HepG2 (cell line): ENCODE measurements at regions not wholly inside any gene's neighbourhood (a gene's known extent, or its start where the extent isn't known, plus 50 kb on each side); places are given as distances from the start of the nearest gene placed in this dataset.

Experiments
- ATAC-seq: fragments of 200-7000 bp; cut with Tn5 transposase; 3 replicates; pipeline ENCODE4 v1.9.1; 2020; ENCODE audit warnings: mild to moderate bottlenecking, moderate library complexity
- BruUV-seq: library from RNA; stranded (reverse); fragments of 400-500 nt; replicated peaks from 2 replicates; lab custom pipeline; 2021; lab: Mats Ljungman, UMichigan
- CTCF ChIA-PET: fragments of 300-600 bp; formaldehyde crosslinking; extraction: SDS; loops from one replicate; lab custom pipeline; 2021; ENCODE audit warnings: low total read pairs, inconsistent platforms, low intra/inter-chr PET ratio; lab: Yijun Ruan, JAX
- POLR2A ChIA-PET: fragments of 350-600 bp; sonication (Branson Sonifier 250); formaldehyde crosslinking; loops from one replicate; lab custom pipeline; 2020; ENCODE audit warnings: antibody characterized with exemption, inconsistent platforms; lab: Yijun Ruan, JAX
- DNase-seq: peaks from one replicate; pipeline ENCODE4 v3.0.0-alpha.2; 2015; ENCODE audit warnings: low spot score
- FAIRE-seq: peaks from 3 replicates; lab custom pipeline; 2011; peaks lifted over from hg19 to GRCh38; lab: Jason Lieb, UNC
- H2AFZ ChIP-seq: one replicate; pipeline ENCODE4 v1.6.1; 2011; ENCODE audit warnings: low read length, inconsistent platforms
- H3K27ac ChIP-seq: fragments of 300-600 bp; 3 replicates; pipeline ENCODE4 v1.8.0; 2011; ENCODE audit warnings: mixed run types, mild to moderate bottlenecking, mixed read lengths, low read length, inconsistent platforms; ENCODE audit not compliant: insufficient read depth; ENCODE audit errors: extremely low read length
- H3K27me3 ChIP-seq, 2 experiments: fragments of 200-600 bp in 1 of 2; 2 replicates in 1 of 2; 3 replicates in 1 of 2; pipeline versions ENCODE4 v1.6.0 to v1.8.0; 2011; ENCODE audit warnings: low read length in 2 of 2, mild to moderate bottlenecking in 2 of 2, moderate library complexity in 2 of 2, inconsistent platforms in 1 of 2; ENCODE audit not compliant: insufficient read depth in 2 of 2, control insufficient read depth in 1 of 2
- H3K36me3 ChIP-seq, 2 experiments: fragments of 200-600 bp in 1 of 2; replicated peaks in 1 of 2; 2 replicates in 1 of 2; 3 replicates in 1 of 2; pipeline versions ENCODE4 v1.5.1 to v1.8.0; 2011; ENCODE audit warnings: low read length in 2 of 2, inconsistent platforms in 1 of 2; ENCODE audit not compliant: insufficient read depth in 2 of 2, control insufficient read depth in 1 of 2
- H3K4me1 ChIP-seq: 2 replicates; pipeline ENCODE4 v1.5.1; 2012; ENCODE audit warnings: low read length, inconsistent platforms; ENCODE audit not compliant: insufficient read depth
- H3K4me2 ChIP-seq: 2 replicates; pipeline ENCODE4 v1.6.0; 2011; ENCODE audit warnings: low read depth, low read length, inconsistent platforms
- H3K4me3 ChIP-seq, 3 experiments: fragments of 200-600 bp in 1 of 3; sonication (generic), shearing (Covaris generic) in 1 of 3; replicated peaks in 1 of 3; 2 replicates each; pipeline ENCODE4 v1.5.1; 2011 to 2016; ENCODE audit warnings: low read length in 3 of 3, inconsistent platforms in 2 of 3, low read depth in 2 of 3, mild to moderate bottlenecking in 2 of 3, control low read depth in 1 of 3, mixed read lengths in 1 of 3; ENCODE audit not compliant: insufficient read depth in 1 of 3
- H3K79me2 ChIP-seq: one replicate; pipeline ENCODE4 v1.6.1; 2011; ENCODE audit warnings: low read length, inconsistent platforms; ENCODE audit not compliant: insufficient read depth
- H3K9ac ChIP-seq: 2 replicates; pipeline ENCODE4 v1.6.0; 2011; ENCODE audit warnings: mild to moderate bottlenecking, low read depth, low read length, inconsistent platforms; ENCODE audit not compliant: insufficient read depth
- H3K9me3 ChIP-seq: 2 replicates; pipeline ENCODE4 v1.5.1; 2012; ENCODE audit warnings: mild to moderate bottlenecking, low read length
- H4K20me1 ChIP-seq: 2 replicates; pipeline ENCODE4 v1.6.0; 2011; ENCODE audit warnings: inconsistent platforms, mild to moderate bottlenecking, low read length, moderate library complexity; ENCODE audit not compliant: insufficient read depth
- ARID5B ChIP-seq: IDR thresholded peaks from 2 replicates; pipeline ENCODE4 v1.4.0; 2020; ENCODE audit warnings: mild to moderate bottlenecking, missing genetic modification reagents
- GABPA ChIP-seq, 2 experiments: IDR thresholded peaks; 2 replicates each; pipeline ENCODE4 v1.6.1; 2011 to 2016; ENCODE audit warnings: low read depth in 2 of 2, low read length in 1 of 2, missing biosample characterization in 1 of 2, missing genetic modification characterization in 1 of 2
- GMEB2 ChIP-seq: IDR thresholded peaks from 2 replicates; pipeline ENCODE4 v1.6.1; 2016; ENCODE audit warnings: missing biosample characterization, missing genetic modification reagents, low read depth
- GZF1 ChIP-seq: sonication (generic); formaldehyde crosslinking; IDR thresholded peaks from 2 replicates; pipeline ENCODE4 v1.5.1; 2020; ENCODE audit warnings: mild to moderate bottlenecking, missing genetic modification reagents
- NRL ChIP-seq: sonication (generic); formaldehyde crosslinking; IDR thresholded peaks from 2 replicates; pipeline ENCODE4 v1.5.0; 2020; ENCODE audit warnings: missing genetic modification reagents, mild to moderate bottlenecking, moderate library complexity, borderline replicate concordance
- PAX8 ChIP-seq: sonication (generic); formaldehyde crosslinking; IDR thresholded peaks from 2 replicates; pipeline ENCODE4 v1.8.0; 2022; ENCODE audit warnings: mild to moderate bottlenecking, missing genetic modification reagents, borderline replicate concordance
- SMARCC2 ChIP-seq: fragments of 450-650 bp; IDR thresholded peaks from 2 replicates; pipeline ENCODE4 v1.6.1; 2017; ENCODE audit warnings: antibody characterized with exemption, mild to moderate bottlenecking
- SP5 ChIP-seq: IDR thresholded peaks from 2 replicates; pipeline ENCODE4 v1.6.1; 2016; ENCODE audit warnings: low read depth, borderline replicate concordance
- ZNF234 ChIP-seq: sonication (generic); formaldehyde crosslinking; conservative IDR thresholded peaks from 2 replicates; pipeline ENCODE4 v1.5.1; 2020; ENCODE audit warnings: mild to moderate bottlenecking, missing genetic modification reagents
- ZNF296 ChIP-seq: sonication (generic); formaldehyde crosslinking; conservative IDR thresholded peaks from 2 replicates; pipeline ENCODE4 v1.5.0; 2020; ENCODE audit warnings: mild to moderate bottlenecking, missing genetic modification reagents
- ZNF441 ChIP-seq: sonication (generic); formaldehyde crosslinking; IDR thresholded peaks from 2 replicates; pipeline ENCODE4 v1.7.0; 2021; ENCODE audit warnings: missing genetic modification reagents, borderline replicate concordance
- ZNF562 ChIP-seq: sonication (generic); formaldehyde crosslinking; IDR thresholded peaks from 2 replicates; pipeline ENCODE4 v1.8.0; 2022; ENCODE audit warnings: missing genetic modification reagents, borderline replicate concordance
- WGBS: methylation state at CpG from one replicate; pipeline ENCODE4 v1.1.6; 2017; ENCODE audit warnings: low lambda C conversion rate; 5-methylcytosine and 5-hydroxymethylcytosine counted together
- in situ Hi-C: cut with HindIII; loops from 2 replicates; pipeline ENCODE4 v1.10.0; 2017; ENCODE audit warnings: low pct_unique_long_range_greater_than_20kb; ENCODE audit not compliant: extremely low pct_ligation_motif_present
- intact Hi-C: fragments of 100-400 bp; cut with micrococcal nuclease; formaldehyde crosslinking; loops from one replicate; pipeline ENCODE4 v1.10.0; 2022; ENCODE audit not compliant: unreplicated experiment
- TF ChIP-seq, protein P1 (sequence below): sonication (generic); formaldehyde crosslinking; IDR thresholded peaks from 2 replicates; pipeline ENCODE4 v1.5.1; 2020; ENCODE audit warnings: mild to moderate bottlenecking, missing genetic modification reagents, moderate library complexity

DNA sequence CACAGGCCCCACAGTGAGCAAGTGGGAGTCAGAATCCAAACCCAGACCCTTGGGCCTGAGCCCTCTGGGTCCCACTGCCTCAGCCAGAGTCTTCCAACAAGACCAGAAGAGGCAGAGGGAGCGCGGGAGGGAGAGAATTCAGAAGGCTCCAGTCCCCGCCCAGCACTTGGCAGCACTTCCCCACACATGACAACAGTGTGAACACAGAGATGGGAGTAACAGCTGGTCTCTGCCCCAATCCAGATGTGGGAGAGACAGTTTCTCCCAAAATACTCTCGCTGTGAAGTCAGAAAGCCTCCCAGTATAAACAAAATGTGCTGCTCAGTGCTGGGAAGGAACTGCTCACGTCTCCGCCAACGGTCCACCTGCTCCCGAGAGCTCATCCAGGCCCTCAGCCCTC lies 219.9 kb downstream of the MN1 start:
- Histone ChIP-seq H2AFZ (no peak overlapping the region), H3K4me3 (no peak overlapping the region), H4K20me1 (no peaks in the 10 kb centered on the region), H3K79me2 (no peaks in the 10 kb centered on the region), H3K27ac (no peak overlapping the region), H3K9ac (no peak overlapping the region), H3K4me1 (no peaks in the 10 kb centered on the region), H3K27me3 (peaks cover 0 to 48% of the 10 kb centered on the region in 2 experiments), H3K9me3 (no peaks in the 10 kb centered on the region), H3K4me2 (no peak overlapping the region), H3K36me3 (no peaks in the 10 kb centered on the region)
- WGBS: 55% methylated on average over 6 of the region's 8 CpGs
- ChIA-PET CTCF (no interaction called here), POLR2A (no interaction called here)
- FAIRE-seq: no peak
- TF ChIP-seq GZF1 (no peak), ZNF234 (CRISPR knock-in tag) (no peak), GMEB2 (no peak)
- TF ChIP-seq, protein P1, sequence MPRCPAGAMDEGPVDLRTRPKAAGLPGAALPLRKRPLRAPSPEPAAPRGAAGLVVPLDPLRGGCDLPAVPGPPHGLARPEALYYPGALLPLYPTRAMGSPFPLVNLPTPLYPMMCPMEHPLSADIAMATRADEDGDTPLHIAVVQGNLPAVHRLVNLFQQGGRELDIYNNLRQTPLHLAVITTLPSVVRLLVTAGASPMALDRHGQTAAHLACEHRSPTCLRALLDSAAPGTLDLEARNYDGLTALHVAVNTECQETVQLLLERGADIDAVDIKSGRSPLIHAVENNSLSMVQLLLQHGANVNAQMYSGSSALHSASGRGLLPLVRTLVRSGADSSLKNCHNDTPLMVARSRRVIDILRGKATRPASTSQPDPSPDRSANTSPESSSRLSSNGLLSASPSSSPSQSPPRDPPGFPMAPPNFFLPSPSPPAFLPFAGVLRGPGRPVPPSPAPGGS (CRISPR knock-in tag): no peak
- intact Hi-C loops (no loop called here), in situ Hi-C loops (loop anchor here (10.0 kb wide), 1 partner anchor 63 kb away; no protein-coding TSS in a partner anchor)
- no TSS peak for BruUV-seq
- no peak for ATAC-seq
- DNase-seq: no peak

DNA sequence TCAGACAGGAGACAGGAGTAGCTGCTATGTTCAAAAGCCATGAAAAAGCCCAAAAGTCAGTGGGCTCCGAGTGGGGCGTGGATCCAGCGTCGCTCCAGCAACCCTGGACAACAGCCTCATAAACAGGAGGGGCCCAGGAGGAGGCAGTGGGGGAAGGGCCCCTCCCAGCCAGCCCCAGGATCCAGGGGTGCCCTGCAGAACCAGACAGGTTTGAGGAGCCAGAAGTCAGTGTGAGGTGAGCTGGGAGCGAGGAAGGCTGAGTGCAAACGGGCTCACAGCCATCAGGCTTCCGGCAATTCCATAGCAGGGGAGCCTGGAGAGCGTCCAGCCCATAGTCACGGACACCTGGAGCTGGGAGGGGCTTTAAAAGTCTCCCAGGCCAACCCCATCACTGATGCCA lies 217.7 kb downstream of the MN1 start:
- H3K4me1 ChIP-seq: no peaks in the 10 kb centered on the region
- FAIRE-seq (no peak), ATAC-seq (no peak), DNase-seq (no peak)
- no peaks in the 10 kb centered on the region for H3K79me2 ChIP-seq
- 3% methylated on average over 6 of the region's 9 CpGs for WGBS
- H4K20me1 ChIP-seq: no peaks in the 10 kb centered on the region
- H3K4me3 ChIP-seq: no peak overlapping the region
- no peak overlapping the region for H3K27ac ChIP-seq
- no peak overlapping the region for H2AFZ ChIP-seq
- intact Hi-C loops (no loop called here), in situ Hi-C loops (loop anchor here (10.0 kb wide), 1 partner anchor 61 kb away; no protein-coding TSS in a partner anchor)
- ChIA-PET POLR2A (no interaction called here), CTCF (no interaction called here)
- H3K9ac ChIP-seq: no peak overlapping the region
- H3K4me2 ChIP-seq: no peak overlapping the region
- H3K27me3 ChIP-seq: peaks cover 0 to 45% of the 10 kb centered on the region in 2 experiments
- H3K9me3 ChIP-seq: no peaks in the 10 kb centered on the region
- no TSS peak for BruUV-seq
- H3K36me3 ChIP-seq: no peaks in the 10 kb centered on the region
- TF ChIP-seq ZNF296 (no peak), ZNF562 (no peak), SP5 (no peak), NRL (no peak), PAX8 (CRISPR knock-in tag) (no peak), SMARCC2 (no peak), GABPA (IDR thresholded peaks at IDR 0.05; ENCODE audit: low read depth, low read length) (no peak), GABPA (CRISPR knock-in tag; IDR thresholded peaks at IDR 0.05; ENCODE audit: low read depth) (no peak), ZNF441 (no peak), ARID5B (CRISPR knock-in tag) (no peak)
